A549 (cell line): ENCODE measurements at regions not wholly inside any gene's neighbourhood (a gene's known extent, or its start where the extent isn't known, plus 50 kb on each side); places are given as distances from the start of the nearest gene placed in this dataset.
"Not testable (repeated sequence)": the region's sequence is repeated elsewhere in the genome, so short reads cannot be mapped to it uniquely, and the experiment has no call there.

ENCODE experiments used
- ATAC-seq, 2 experiments: fragments of 200-7000 bp in 1 of 2; fragments of >200 bp in 1 of 2; cut with Nextera tagmentation in 1 of 2; cut with Tn5 transposase in 1 of 2; 3 replicates each; pipeline versions ENCODE4 v1.8.0 to v1.9.1; 2018 to 2020; ENCODE audit warnings: mild to moderate bottlenecking in 1 of 2, moderate library complexity in 1 of 2
- CTCF ChIA-PET: fragments of 300-600 bp; sonication (Branson Sonifier 250); formaldehyde crosslinking; extraction: SDS; loops from one replicate; lab custom pipeline; 2021; ENCODE audit warnings: antibody characterized with exemption, inconsistent platforms; lab: Yijun Ruan, JAX
- POLR2A ChIA-PET: fragments of 350-600 bp; formaldehyde crosslinking; extraction: SDS; loops from one replicate; lab custom pipeline; 2021; ENCODE audit warnings: antibody characterized with exemption, inconsistent platforms; lab: Yijun Ruan, JAX
- DNase-seq, 2 experiments: peaks; one replicate each; pipeline versions ENCODE4 v3.0.0 to v3.0.0-alpha.2; 2011 to 2016; ENCODE audit warnings: low read depth in 1 of 2, low spot score in 1 of 2
- FAIRE-seq: peaks from 2 replicates; lab custom pipeline; 2011; peaks lifted over from hg19 to GRCh38; lab: Jason Lieb, UNC
- H3K27ac ChIP-seq, 2 experiments: fragments of >200 bp; sonication (Bioruptor Twin); formaldehyde crosslinking; 3 replicates each; pipeline ENCODE4 v1.5.1; 2016 to 2017
- H3K4me1 ChIP-seq: fragments of >200 bp; sonication (Bioruptor Twin); formaldehyde crosslinking; 3 replicates; pipeline ENCODE4 v1.6.1; 2016
- H3K4me2 ChIP-seq: fragments of >200 bp; sonication (Bioruptor Twin); formaldehyde crosslinking; 3 replicates; pipeline ENCODE4 v1.6.1; 2016
- H3K4me3 ChIP-seq: fragments of >200 bp; sonication (Bioruptor Twin); formaldehyde crosslinking; 3 replicates; pipeline ENCODE4 v1.5.1; 2016
- H3K9me3 ChIP-seq: fragments of >200 bp; sonication (Bioruptor Twin); formaldehyde crosslinking; 3 replicates; pipeline ENCODE4 v1.6.1; 2016
- BCL3 ChIP-seq: fragments of >200 bp; sonication (Bioruptor Twin); formaldehyde crosslinking; IDR thresholded peaks from 3 replicates; pipeline ENCODE4 v1.6.1; 2016
- CBX8 ChIP-seq: fragments of 200-600 bp; sonication (generic); IDR thresholded peaks from 2 replicates; pipeline ENCODE4 v1.6.1; 2016
- CHD4 ChIP-seq: fragments of 200-600 bp; sonication (generic); IDR thresholded peaks from 2 replicates; pipeline ENCODE4 v1.6.1; 2016; ENCODE audit warnings: antibody characterized with exemption, mild to moderate bottlenecking, borderline replicate concordance
- ELK1 ChIP-seq: fragments of 150-350 bp; IDR thresholded peaks from 2 replicates; pipeline ENCODE4 v1.6.1; 2014; ENCODE audit warnings: low read depth, mild to moderate bottlenecking, low read length
- HES2 ChIP-seq: fragments of >200 bp; sonication (Bioruptor Twin); formaldehyde crosslinking; IDR thresholded peaks from 2 replicates; pipeline ENCODE4 v1.6.1; 2016
- HEYL ChIP-seq: fragments of 250-450 bp; sonication (Bioruptor Pico); IDR thresholded peaks from 2 replicates; pipeline ENCODE4 v1.8.0; 2021; ENCODE audit warnings: mild to moderate bottlenecking, moderate library complexity
- KDM1A ChIP-seq: fragments of 200-600 bp; sonication (generic); IDR thresholded peaks from 2 replicates; pipeline ENCODE4 v1.6.1; 2016; ENCODE audit warnings: low read depth, mild to moderate bottlenecking
- MAFK ChIP-seq: fragments of 450-650 bp; IDR thresholded peaks from 2 replicates; pipeline ENCODE4 v1.6.1; 2014; ENCODE audit not compliant: partially characterized antibody
- NPAS2 ChIP-seq: fragments of 250-450 bp; sonication (Bioruptor Pico); IDR thresholded peaks from 2 replicates; pipeline ENCODE4 v1.8.0; 2022; ENCODE audit warnings: mild to moderate bottlenecking, moderate library complexity, borderline replicate concordance
- PBX3 ChIP-seq: IDR thresholded peaks from 2 replicates; pipeline ENCODE4 v1.6.1; 2012
- POLR2AphosphoS2 ChIP-seq: conservative IDR thresholded peaks from 2 replicates; pipeline ENCODE4 v1.6.1; 2012; ENCODE audit warnings: low read length, improper control_type of control experiment, inconsistent platforms
- RAD21 ChIP-seq, 2 experiments: fragments of >200 bp in 1 of 2; sonication (Bioruptor Twin) in 1 of 2; formaldehyde crosslinking in 1 of 2; IDR thresholded peaks in 1 of 2; conservative IDR thresholded peaks in 1 of 2; 2 replicates in 1 of 2; 3 replicates in 1 of 2; pipeline ENCODE4 v1.6.1; 2012 to 2018; ENCODE audit warnings: inconsistent platforms in 1 of 2
- RNF2 ChIP-seq: fragments of 200-600 bp; sonication (generic); IDR thresholded peaks from 2 replicates; pipeline ENCODE4 v1.6.1; 2016; ENCODE audit warnings: low read depth, mild to moderate bottlenecking, antibody characterized with exemption, moderate library complexity, borderline replicate concordance
- SMC3 ChIP-seq: fragments of >200 bp; sonication (Bioruptor Twin); formaldehyde crosslinking; IDR thresholded peaks from 3 replicates; pipeline ENCODE4 v1.6.1; 2018; ENCODE audit warnings: inconsistent platforms
- ZFP36 ChIP-seq: fragments of 450-650 bp; IDR thresholded peaks from 2 replicates; pipeline ENCODE4 v1.6.1; 2014; ENCODE audit warnings: borderline replicate concordance; ENCODE audit not compliant: partially characterized antibody
- ZNF302 ChIP-seq: fragments of 250-450 bp; sonication (Bioruptor Pico); IDR thresholded peaks from 2 replicates; pipeline ENCODE4 v1.9.0; 2021; ENCODE audit warnings: inconsistent platforms, mild to moderate bottlenecking, moderate library complexity
- ZSCAN20 ChIP-seq: fragments of 250-450 bp; sonication (Bioruptor Pico); IDR thresholded peaks from 2 replicates; pipeline ENCODE4 v1.8.0; 2022; ENCODE audit warnings: mild to moderate bottlenecking, moderate library complexity
- WGBS: methylation state at CpG from one replicate; pipeline ENCODE4 v1.1.6; 2017; ENCODE audit errors: missing lambda C conversion rate; 5-methylcytosine and 5-hydroxymethylcytosine counted together
- TF ChIP-seq, protein P1 (sequence below): IDR thresholded peaks from 2 replicates; pipeline ENCODE4 v1.6.1; 2012; ENCODE audit warnings: low read depth, borderline replicate concordance
- TF ChIP-seq, protein P2 (sequence below): IDR thresholded peaks from 2 replicates; pipeline ENCODE4 v1.6.1; 2012
- TF ChIP-seq, protein P3 (sequence below): fragments of 250-450 bp; sonication (Bioruptor Pico); IDR thresholded peaks from 2 replicates; pipeline ENCODE4 v1.5.0; 2020; ENCODE audit warnings: low read depth, mild to moderate bottlenecking, moderate library complexity

GRCh38 chr6:144922120-144922722 lies 637.1 kb downstream of the UTRN start:
- WGBS, result 70% methylated on average over 3 of the region's 3 CpGs
- TF ChIP-seq POLR2AphosphoS2 (no peak), RAD21 (conservative IDR thresholded peaks at IDR 0.05 in 1 of 2, IDR thresholded peaks at IDR 0.05 in 1 of 2) (no peak), ZNF302 (no peak), BCL3 (no peak), CBX8 (no peak), PBX3 (no peak), SMC3 (no peak), HES2 (no peak), MAFK (no peak), NPAS2 (CRISPR knock-in tag) (no peak), CHD4 (no peak), ELK1 (no peak), HEYL (CRISPR knock-in tag) (no peak), KDM1A (no peak), RNF2 (no peak), ZSCAN20 (CRISPR knock-in tag) (no peak), ZFP36 (no peak)
- TF ChIP-seq, protein P1, sequence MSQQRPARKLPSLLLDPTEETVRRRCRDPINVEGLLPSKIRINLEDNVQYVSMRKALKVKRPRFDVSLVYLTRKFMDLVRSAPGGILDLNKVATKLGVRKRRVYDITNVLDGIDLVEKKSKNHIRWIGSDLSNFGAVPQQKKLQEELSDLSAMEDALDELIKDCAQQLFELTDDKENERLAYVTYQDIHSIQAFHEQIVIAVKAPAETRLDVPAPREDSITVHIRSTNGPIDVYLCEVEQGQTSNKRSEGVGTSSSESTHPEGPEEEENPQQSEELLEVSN, result no peak
- TF ChIP-seq, protein P2, sequence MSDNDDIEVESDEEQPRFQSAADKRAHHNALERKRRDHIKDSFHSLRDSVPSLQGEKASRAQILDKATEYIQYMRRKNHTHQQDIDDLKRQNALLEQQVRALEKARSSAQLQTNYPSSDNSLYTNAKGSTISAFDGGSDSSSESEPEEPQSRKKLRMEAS, result no peak
- TF ChIP-seq, protein P3, sequence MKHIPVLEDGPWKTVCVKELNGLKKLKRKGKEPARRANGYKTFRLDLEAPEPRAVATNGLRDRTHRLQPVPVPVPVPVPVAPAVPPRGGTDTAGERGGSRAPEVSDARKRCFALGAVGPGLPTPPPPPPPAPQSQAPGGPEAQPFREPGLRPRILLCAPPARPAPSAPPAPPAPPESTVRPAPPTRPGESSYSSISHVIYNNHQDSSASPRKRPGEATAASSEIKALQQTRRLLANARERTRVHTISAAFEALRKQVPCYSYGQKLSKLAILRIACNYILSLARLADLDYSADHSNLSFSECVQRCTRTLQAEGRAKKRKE, result no peak
- ChIA-PET CTCF (interaction anchor here (0.8 kb wide), 1 partner anchor 16 kb away, joined by 3 read pairs; no protein-coding TSS in a partner anchor), POLR2A (no interaction called here)
- Histone ChIP-seq H3K4me1 (peaks cover 28% of the 10 kb centered on the region), H3K4me3 (no peak overlapping the region), H3K9me3 (no peaks in the 10 kb centered on the region), H3K27ac (peak overlapping the region; percentile 39 to 78; a peak in 4 of 6 replicates), H3K4me2 (peak overlapping the region; percentile 45)
- FAIRE-seq, result no peak
- peak; percentile 78 to 82 for ATAC-seq
- no peak for DNase-seq

- H3K4me3 ChIP-seq, FAIRE-seq, POLR2A ChIA-PET, H3K9me3 ChIP-seq: not testable (repeated sequence)
- CTCF ChIA-PET, result interaction anchor here (0.8 kb wide), 1 partner anchor 17 kb away, joined by 3 read pairs; no protein-coding TSS in a partner anchor
- Histone ChIP-seq H3K27ac (peak overlapping the region; percentile 55 to 78; a peak in 5 of 6 replicates), H3K4me1 (peaks cover 28% of the 10 kb centered on the region), H3K4me2 (peak overlapping the region; percentile 45)
- peak in 1 of 2 experiments; percentile 11 for DNase-seq
- ATAC-seq, result peak in 1 of 2 experiments; percentile 50; a peak in 3 of 6 replicates
- WGBS, result 25% methylated on average over 5 of the region's 5 CpGs
Measured at GRCh38 chr6:144922771-144923490, 637.8 kb downstream of the UTRN start.

DNA sequence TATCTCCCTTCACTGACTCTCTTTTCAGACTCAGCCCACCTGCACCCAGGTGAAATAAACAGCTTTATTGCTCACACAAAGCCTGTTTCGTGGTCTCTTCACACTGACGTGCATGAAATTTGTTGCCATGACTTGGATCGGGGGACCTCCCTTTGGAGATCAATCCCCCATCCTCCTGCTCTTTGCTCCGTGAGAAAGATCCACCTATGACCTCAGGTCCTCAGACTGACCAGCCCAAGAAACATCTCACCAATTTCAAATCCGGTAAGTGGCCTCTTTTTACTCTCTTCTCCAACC lies 638.3 kb downstream of the UTRN start:
- POLR2A ChIA-PET, DNase-seq: not testable (repeated sequence)
- peak overlapping the region; percentile 55 to 69; a peak in 5 of 6 replicates for H3K27ac ChIP-seq

More for the DNA sequence above, 638.3 kb downstream of the UTRN start:
- FAIRE-seq, H3K4me3 ChIP-seq, H3K9me3 ChIP-seq, CTCF ChIA-PET, ATAC-seq: not testable (repeated sequence)
- whole genome bisulfite sequencing, result 5% methylated on average over 5 of the region's 5 CpGs
- H3K4me1 ChIP-seq, result peaks cover 28% of the 10 kb centered on the region
- H3K4me2 ChIP-seq, result peak overlapping the region; percentile 45
